CD4-positive, alpha-beta T cell treated with Interleukin-2 at 100 ng/mL for 4 hours (primary cell): ENCODE measurements at regions not wholly inside any gene's neighbourhood (a gene's known extent, or its start where the extent isn't known, plus 50 kb on each side); places are given as distances from the start of the nearest gene placed in this dataset.

Experiments
- DNase-seq: peaks from one replicate; pipeline ENCODE4 v3.0.0-alpha.2; 2020; ENCODE audit warnings: low spot score

- no peak for DNase-seq
These were observed 154.9 kb upstream of the KL start for GRCh38 chr13:32861304-32861703.

GRCh38 chr13:32863596-32863995, 152.6 kb upstream of the KL start:
- DNase-seq, result no peak

GRCh38 chr13:32866921-32867320, 149.3 kb upstream of the KL start:
- no peak for DNase-seq

GRCh38 chr13:32877491-32877890, 138.7 kb upstream of the KL start:
- DNase-seq, result no peak

GRCh38 chr13:32878163-32878562, 138.1 kb upstream of the KL start:
- DNase-seq, result no peak

GRCh38 chr13:32880636-32881035, 135.6 kb upstream of the KL start:
- DNase-seq, result no peak

GRCh38 chr13:32881074-32881776, 135.0 kb upstream of the KL start:
- no peak for DNase-seq

- no peak for DNase-seq
These were observed 134.5 kb upstream of the KL start for GRCh38 chr13:32881777-32882145.

GRCh38 chr13:32882691-32883090, 133.5 kb upstream of the KL start:
- DNase-seq, result no peak

- DNase-seq, result no peak
These were observed 132.7 kb upstream of the KL start for GRCh38 chr13:32883474-32883873.

- DNase-seq, result no peak
These were observed 128.6 kb upstream of the KL start for GRCh38 chr13:32887617-32888016.

GRCh38 chr13:32889986-32890565, 126.1 kb upstream of the KL start:
- no peak for DNase-seq

- no peak for DNase-seq
These were observed 123.0 kb upstream of the KL start for GRCh38 chr13:32893176-32893575.

GRCh38 chr13:32894589-32895001, 121.6 kb upstream of the KL start:
- DNase-seq, result no peak

- no peak for DNase-seq
These were observed 120.9 kb upstream of the KL start for GRCh38 chr13:32895296-32895695.

- no peak for DNase-seq
These were observed 118.9 kb upstream of the KL start for GRCh38 chr13:32897296-32897695.

GRCh38 chr13:32902029-32902780, 114.0 kb upstream of the KL start:
- no peak for DNase-seq

GRCh38 chr13:32902874-32903273, 113.3 kb upstream of the KL start:
- DNase-seq, result no peak

- DNase-seq, result no peak
These were observed 112.5 kb upstream of the KL start for GRCh38 chr13:32903720-32904119.

GRCh38 chr13:32904266-32904665, 112.0 kb upstream of the KL start:
- DNase-seq, result no peak

GRCh38 chr13:32905063-32905863, 111.0 kb upstream of the KL start:
- peak; percentile 18 for DNase-seq

GRCh38 chr13:32905864-32906180, 110.4 kb upstream of the KL start:
- no peak for DNase-seq

- DNase-seq, result no peak
These were observed 109.0 kb upstream of the KL start for GRCh38 chr13:32907211-32907610.
